Thyroid gland (tissue), 4 donors: ENCODE measurements at regions not wholly inside any gene's neighbourhood (a gene's known extent, or its start where the extent isn't known, plus 50 kb on each side); places are given as distances from the start of the nearest gene placed in this dataset.

ENCODE experiments used
- DNase-seq, 2 donors: peaks; one replicate each; pipeline ENCODE4 v3.0.0-alpha.2; 2019
- H3K27ac ChIP-seq, 3 donors: fragments of 200-600 bp; sonication (generic); 1 replicate in 2 of 3; 2 replicates in 1 of 3; pipeline ENCODE4 v1.5.1; 2016 to 2019; ENCODE audit warnings: mild to moderate bottlenecking in 1 of 3, moderate library complexity in 1 of 3
- H3K27me3 ChIP-seq: fragments of 200-600 bp; sonication (generic); one replicate; pipeline ENCODE4 v1.5.1; 2019
- H3K36me3 ChIP-seq, 2 donors: fragments of 200-600 bp; sonication (generic); one replicate each; pipeline ENCODE4 v1.5.1; 2016 to 2019
- H3K4me1 ChIP-seq, 2 donors: fragments of 200-600 bp; sonication (generic); one replicate each; pipeline ENCODE4 v1.5.1; 2017 to 2019
- H3K4me3 ChIP-seq, 3 donors: fragments of 200-600 bp; sonication (generic); replicated peaks in 1 of 3; 1 replicate in 2 of 3; 2 replicates in 1 of 3; pipeline ENCODE4 v1.5.1; 2016; ENCODE audit warnings: mild to moderate bottlenecking in 1 of 3
- H3K9me3 ChIP-seq: fragments of 200-600 bp; sonication (generic); one replicate; pipeline ENCODE4 v1.5.1; 2017
- POLR2A ChIP-seq, 2 donors: fragments of 450-650 bp; IDR thresholded peaks; one replicate each; pipeline ENCODE4 v1.6.1; 2017; ENCODE audit warnings: antibody characterized with exemption in 2 of 2, mild to moderate bottlenecking in 2 of 2, moderate library complexity in 1 of 2
- WGBS, 2 donors: methylation state at CpG; one replicate each; pipeline ENCODE4 v1.1.5; 2017; 5-methylcytosine and 5-hydroxymethylcytosine counted together
- intact Hi-C: fragments of 100-400 bp; cut with DNase I; formaldehyde crosslinking; loops from one replicate; pipeline ENCODE4 v1.15.1; 2023
- TF ChIP-seq, protein P1 (sequence below), 6 experiments: fragments of 200-600 bp in 3 of 6; fragments of 450-650 bp in 3 of 6; sonication (generic) in 3 of 6; IDR thresholded peaks; one replicate each; pipeline ENCODE4 v1.5.1; 2016 to 2019; ENCODE audit warnings: antibody characterized with exemption in 6 of 6, mild to moderate bottlenecking in 2 of 6, inconsistent platforms in 1 of 6, moderate library complexity in 1 of 6

- no peak for TF ChIP-seq POLR2A (IDR thresholded peaks at IDR 0.05)
- TF ChIP-seq, protein P1, sequence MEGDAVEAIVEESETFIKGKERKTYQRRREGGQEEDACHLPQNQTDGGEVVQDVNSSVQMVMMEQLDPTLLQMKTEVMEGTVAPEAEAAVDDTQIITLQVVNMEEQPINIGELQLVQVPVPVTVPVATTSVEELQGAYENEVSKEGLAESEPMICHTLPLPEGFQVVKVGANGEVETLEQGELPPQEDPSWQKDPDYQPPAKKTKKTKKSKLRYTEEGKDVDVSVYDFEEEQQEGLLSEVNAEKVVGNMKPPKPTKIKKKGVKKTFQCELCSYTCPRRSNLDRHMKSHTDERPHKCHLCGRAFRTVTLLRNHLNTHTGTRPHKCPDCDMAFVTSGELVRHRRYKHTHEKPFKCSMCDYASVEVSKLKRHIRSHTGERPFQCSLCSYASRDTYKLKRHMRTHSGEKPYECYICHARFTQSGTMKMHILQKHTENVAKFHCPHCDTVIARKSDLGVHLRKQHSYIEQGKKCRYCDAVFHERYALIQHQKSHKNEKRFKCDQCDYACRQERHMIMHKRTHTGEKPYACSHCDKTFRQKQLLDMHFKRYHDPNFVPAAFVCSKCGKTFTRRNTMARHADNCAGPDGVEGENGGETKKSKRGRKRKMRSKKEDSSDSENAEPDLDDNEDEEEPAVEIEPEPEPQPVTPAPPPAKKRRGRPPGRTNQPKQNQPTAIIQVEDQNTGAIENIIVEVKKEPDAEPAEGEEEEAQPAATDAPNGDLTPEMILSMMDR (IDR thresholded peaks at IDR 0.05), result no peak
Measured at GRCh38 chr11:109526061-109526460, 104.1 kb downstream of the C11orf87 start.

DNA sequence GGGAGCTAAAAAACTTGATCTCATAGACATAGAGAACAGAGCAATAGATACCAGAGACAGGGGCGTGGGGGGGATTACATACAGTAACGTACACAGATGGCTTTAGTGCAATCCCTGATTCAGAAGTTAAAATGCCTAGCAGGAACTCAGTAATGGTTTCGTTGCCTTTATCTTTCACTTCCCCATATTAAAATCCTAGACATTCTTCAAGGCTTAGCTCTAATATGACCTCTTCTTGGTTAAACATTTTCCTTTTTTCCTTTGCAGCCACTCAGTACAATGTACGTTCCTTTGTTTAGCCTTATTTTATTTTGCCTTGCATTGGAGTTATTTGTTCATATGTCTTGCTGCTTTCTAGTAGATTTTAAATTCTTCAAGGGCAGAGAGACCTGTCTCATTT is 104.9 kb downstream of the C11orf87 start:
- Histone ChIP-seq H3K27ac (no peak overlapping the region), H3K27me3 (no peaks in the 10 kb centered on the region), H3K4me1 (no peaks in the 10 kb centered on the region), H3K9me3 (no peaks in the 10 kb centered on the region), H3K4me3 (no peak overlapping the region), H3K36me3 (no peaks in the 10 kb centered on the region)
- DNase-seq, result no peak
- WGBS, 2 donors, result 71 to 77% methylated on average over 4 of the region's 4 CpGs
- intact Hi-C loops, result no loop called here
- no peak for TF ChIP-seq POLR2A (IDR thresholded peaks at IDR 0.05)
- TF ChIP-seq, protein P1 (IDR thresholded peaks at IDR 0.05), result no peak

More at GRCh38 chr11:109526061-109526460, 104.1 kb downstream of the C11orf87 start:
- Histone ChIP-seq H3K36me3 (no peaks in the 10 kb centered on the region), H3K27ac (no peak overlapping the region), H3K4me3 (no peak overlapping the region), H3K4me1 (no peaks in the 10 kb centered on the region), H3K27me3 (no peaks in the 10 kb centered on the region), H3K9me3 (no peaks in the 10 kb centered on the region)
- intact Hi-C loops, result no loop called here
- WGBS, 2 donors, result 91 to 92% methylated on average over 5 of the region's 5 CpGs
- DNase-seq, result no peak

DNA sequence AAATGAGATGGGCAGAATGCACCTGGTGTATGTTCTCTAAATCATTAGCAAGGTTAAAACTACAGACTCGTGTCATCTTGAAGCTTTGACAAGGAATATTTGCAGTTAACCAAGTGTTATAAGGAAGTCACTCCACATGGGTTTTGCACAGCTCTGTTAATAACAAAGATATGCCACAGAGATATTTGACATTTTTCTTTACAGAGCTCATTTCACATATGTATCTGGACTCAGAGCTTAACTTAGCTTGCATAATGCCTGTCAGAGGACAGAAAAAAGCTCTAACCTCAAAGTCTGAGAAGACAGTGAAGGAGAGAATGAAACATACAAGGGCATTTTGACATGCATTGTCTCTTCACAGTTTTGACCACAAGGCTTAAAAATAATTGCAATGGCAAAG is 105.5 kb downstream of the C11orf87 start:
- DNase-seq, result no peak
- no peaks in the 10 kb centered on the region for H3K36me3 ChIP-seq
- no peak overlapping the region for H3K27ac ChIP-seq
- intact Hi-C loops, result no loop called here
- TF ChIP-seq, protein P1 (IDR thresholded peaks at IDR 0.05), result no peak
- TF ChIP-seq POLR2A (IDR thresholded peaks at IDR 0.05), result no peak
- no peak overlapping the region for H3K4me3 ChIP-seq
- WGBS, 2 donors, result 57 to 60% methylated on average over 1 of the region's 1 CpG
- no peaks in the 10 kb centered on the region for H3K4me1 ChIP-seq
- no peaks in the 10 kb centered on the region for H3K27me3 ChIP-seq
- no peaks in the 10 kb centered on the region for H3K9me3 ChIP-seq

DNA sequence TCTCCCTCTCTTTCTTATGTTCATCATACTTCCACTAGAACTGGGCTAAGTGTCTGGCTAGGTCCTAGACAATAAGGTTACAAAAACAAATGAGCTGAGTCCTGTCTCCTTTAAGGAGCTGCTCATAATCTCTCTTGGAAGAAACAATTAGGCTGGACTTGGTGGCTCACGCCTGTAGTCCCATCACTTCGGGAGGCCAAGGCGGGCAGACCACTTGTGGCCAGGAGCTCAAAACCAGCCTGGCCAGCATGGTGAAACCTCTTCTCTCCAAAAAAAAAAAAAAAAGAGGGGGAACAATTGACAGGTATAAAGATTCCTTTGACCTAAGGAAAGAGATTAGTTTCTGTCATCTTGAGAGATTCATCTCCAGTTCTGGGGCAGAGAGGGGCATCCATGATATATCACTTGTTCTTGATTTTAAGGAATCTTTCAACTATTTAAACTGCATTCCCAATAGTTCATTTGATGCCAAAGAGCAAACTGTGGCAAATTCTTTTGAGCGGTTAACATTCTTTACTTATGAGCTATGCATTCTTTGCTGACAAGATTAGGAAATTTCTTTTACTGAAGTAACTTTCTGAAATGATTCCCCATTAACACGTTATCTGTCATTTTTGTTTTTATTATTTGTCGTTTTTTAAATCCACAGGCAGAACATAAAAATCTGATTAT is 125.5 kb downstream of the C11orf87 start:
- WGBS, 2 donors, result 75 to 81% methylated on average over 6 of the region's 6 CpGs
- H3K9me3 ChIP-seq, result no peaks in the 10 kb centered on the region
- H3K27ac ChIP-seq, result no peak overlapping the region
- TF ChIP-seq POLR2A (IDR thresholded peaks at IDR 0.05), result no peak
- TF ChIP-seq, protein P1 (IDR thresholded peaks at IDR 0.05), result no peak
- intact Hi-C loops, result no loop called here
- H3K27me3 ChIP-seq, result no peaks in the 10 kb centered on the region
- no peaks in the 10 kb centered on the region for H3K4me1 ChIP-seq
- no peaks in the 10 kb centered on the region for H3K36me3 ChIP-seq
- H3K4me3 ChIP-seq, result no peak overlapping the region
- no peak for DNase-seq

- no peaks in the 10 kb centered on the region for H3K4me1 ChIP-seq
- H3K9me3 ChIP-seq, result no peaks in the 10 kb centered on the region
- intact Hi-C loops, result no loop called here
- H3K27ac ChIP-seq, result no peak overlapping the region
- TF ChIP-seq POLR2A (IDR thresholded peaks at IDR 0.05), result no peak
- TF ChIP-seq, protein P1 (IDR thresholded peaks at IDR 0.05), result no peak
- H3K27me3 ChIP-seq, result no peaks in the 10 kb centered on the region
- 92 to 95% methylated on average over 3 of the region's 3 CpGs for WGBS, 2 donors
- no peak overlapping the region for H3K4me3 ChIP-seq
- no peaks in the 10 kb centered on the region for H3K36me3 ChIP-seq
- no peak for DNase-seq
Measured at GRCh38 chr11:109552376-109552775, 130.4 kb downstream of the C11orf87 start.
